Upper lobe of left lung (tissue), 4 donors: ENCODE measurements at regions not wholly inside any gene's neighbourhood (a gene's known extent, or its start where the extent isn't known, plus 50 kb on each side); places are given as distances from the start of the nearest gene placed in this dataset.

Experiments used
- POLR2A ChIP-seq, 4 donors: fragments of 450-650 bp; IDR thresholded peaks; one replicate each; pipeline ENCODE4 v1.5.1; 2016 to 2017; ENCODE audit warnings: antibody characterized with exemption in 4 of 4, mild to moderate bottlenecking in 2 of 4
- TF ChIP-seq, protein P1 (sequence below), 6 experiments: fragments of 450-650 bp in 4 of 6; fragments of 200-600 bp in 2 of 6; sonication (generic) in 2 of 6; IDR thresholded peaks; one replicate each; pipeline ENCODE4 v1.5.1; 2016 to 2019; ENCODE audit warnings: antibody characterized with exemption in 6 of 6

DNA sequence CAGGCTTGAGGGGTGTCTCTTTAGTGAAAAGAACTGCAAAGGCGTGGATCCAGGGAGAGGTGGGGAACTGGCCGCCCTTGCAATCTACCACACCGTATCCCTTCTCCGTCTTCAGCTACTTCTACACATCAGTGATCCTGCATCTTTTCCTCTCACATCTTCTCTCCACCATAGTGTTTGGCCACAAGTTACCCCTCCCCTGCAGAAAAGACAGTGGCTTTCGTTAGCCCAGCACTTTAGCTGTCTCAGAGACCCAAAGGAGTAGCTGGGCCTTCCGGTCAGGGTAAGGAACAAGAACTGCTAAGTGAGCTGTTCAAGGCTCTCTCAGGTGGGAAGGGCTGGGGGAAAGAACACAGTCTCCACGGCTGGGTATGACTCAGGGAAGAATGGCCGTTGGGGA lies 158.4 kb downstream of the NDUFA12 start:
- TF ChIP-seq POLR2A (IDR thresholded peaks at IDR 0.05), result no peak
- TF ChIP-seq, protein P1, sequence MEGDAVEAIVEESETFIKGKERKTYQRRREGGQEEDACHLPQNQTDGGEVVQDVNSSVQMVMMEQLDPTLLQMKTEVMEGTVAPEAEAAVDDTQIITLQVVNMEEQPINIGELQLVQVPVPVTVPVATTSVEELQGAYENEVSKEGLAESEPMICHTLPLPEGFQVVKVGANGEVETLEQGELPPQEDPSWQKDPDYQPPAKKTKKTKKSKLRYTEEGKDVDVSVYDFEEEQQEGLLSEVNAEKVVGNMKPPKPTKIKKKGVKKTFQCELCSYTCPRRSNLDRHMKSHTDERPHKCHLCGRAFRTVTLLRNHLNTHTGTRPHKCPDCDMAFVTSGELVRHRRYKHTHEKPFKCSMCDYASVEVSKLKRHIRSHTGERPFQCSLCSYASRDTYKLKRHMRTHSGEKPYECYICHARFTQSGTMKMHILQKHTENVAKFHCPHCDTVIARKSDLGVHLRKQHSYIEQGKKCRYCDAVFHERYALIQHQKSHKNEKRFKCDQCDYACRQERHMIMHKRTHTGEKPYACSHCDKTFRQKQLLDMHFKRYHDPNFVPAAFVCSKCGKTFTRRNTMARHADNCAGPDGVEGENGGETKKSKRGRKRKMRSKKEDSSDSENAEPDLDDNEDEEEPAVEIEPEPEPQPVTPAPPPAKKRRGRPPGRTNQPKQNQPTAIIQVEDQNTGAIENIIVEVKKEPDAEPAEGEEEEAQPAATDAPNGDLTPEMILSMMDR (IDR thresholded peaks at IDR 0.05), result no peak
